Panc1 (cell line): ENCODE measurements at regions not wholly inside any gene's neighbourhood (a gene's known extent, or its start where the extent isn't known, plus 50 kb on each side); places are given as distances from the start of the nearest gene placed in this dataset.

Experiments
- CTCF ChIP-seq: fragments of 450-650 bp; IDR thresholded peaks from 2 replicates; pipeline ENCODE4 v1.5.1; 2017; ENCODE audit warnings: mild to moderate bottlenecking
- POLR2AphosphoS5 ChIP-seq: IDR thresholded peaks from 2 replicates; pipeline ENCODE4 v1.6.1; 2012; ENCODE audit warnings: mild to moderate bottlenecking, low read depth, low read length, moderate library complexity
- TCF7L2 ChIP-seq: IDR thresholded peaks from 2 replicates; pipeline ENCODE4 v1.6.1; 2011; ENCODE audit warnings: mild to moderate bottlenecking, low read depth, low read length, inconsistent platforms

- no peak for TF ChIP-seq CTCF
- TF ChIP-seq TCF7L2, result peak; percentile 93
- no peak for TF ChIP-seq POLR2AphosphoS5
Observed at GRCh38 chr5:74326571-74327338, 313.8 kb downstream of the ENC1 start.
